ENCODE measurements at regions not wholly inside any gene's neighbourhood (a gene's known extent, or its start where the extent isn't known, plus 50 kb on each side); places are given as distances from the start of the nearest gene placed in this dataset.

DNA sequence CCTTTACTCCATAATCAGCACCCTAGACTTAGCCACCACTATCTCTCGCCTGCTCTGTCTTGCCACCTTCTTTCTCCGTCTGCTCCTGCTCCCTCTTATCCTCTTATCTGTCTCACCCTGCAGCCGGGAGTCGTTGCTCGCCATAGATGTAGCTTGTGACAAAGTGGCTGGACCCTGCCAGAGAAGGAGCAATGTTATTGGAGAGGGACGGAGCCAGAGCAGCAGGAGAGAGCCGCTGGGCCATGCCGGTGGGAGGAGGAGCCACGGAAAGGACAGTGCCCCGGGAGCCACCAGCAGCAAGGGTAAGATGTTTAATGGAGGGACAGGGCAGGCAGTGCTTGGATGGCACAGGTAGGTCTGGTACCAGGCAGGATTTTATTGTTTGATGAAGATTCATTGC lies 137.3 kb downstream of the SEC61B start:
- H3K4me3 ChIP-seq (replicated peaks; ENCODE audit: insufficient read depth, low read length), result no peak overlapping the region
- no peak for TF ChIP-seq GABPA (IDR thresholded peaks at IDR 0.05; ENCODE audit: low read depth)
- TF ChIP-seq REST (IDR thresholded peaks at IDR 0.05; ENCODE audit: insufficient replicate concordance, low read depth), result no peak
- TF ChIP-seq, protein P1, sequence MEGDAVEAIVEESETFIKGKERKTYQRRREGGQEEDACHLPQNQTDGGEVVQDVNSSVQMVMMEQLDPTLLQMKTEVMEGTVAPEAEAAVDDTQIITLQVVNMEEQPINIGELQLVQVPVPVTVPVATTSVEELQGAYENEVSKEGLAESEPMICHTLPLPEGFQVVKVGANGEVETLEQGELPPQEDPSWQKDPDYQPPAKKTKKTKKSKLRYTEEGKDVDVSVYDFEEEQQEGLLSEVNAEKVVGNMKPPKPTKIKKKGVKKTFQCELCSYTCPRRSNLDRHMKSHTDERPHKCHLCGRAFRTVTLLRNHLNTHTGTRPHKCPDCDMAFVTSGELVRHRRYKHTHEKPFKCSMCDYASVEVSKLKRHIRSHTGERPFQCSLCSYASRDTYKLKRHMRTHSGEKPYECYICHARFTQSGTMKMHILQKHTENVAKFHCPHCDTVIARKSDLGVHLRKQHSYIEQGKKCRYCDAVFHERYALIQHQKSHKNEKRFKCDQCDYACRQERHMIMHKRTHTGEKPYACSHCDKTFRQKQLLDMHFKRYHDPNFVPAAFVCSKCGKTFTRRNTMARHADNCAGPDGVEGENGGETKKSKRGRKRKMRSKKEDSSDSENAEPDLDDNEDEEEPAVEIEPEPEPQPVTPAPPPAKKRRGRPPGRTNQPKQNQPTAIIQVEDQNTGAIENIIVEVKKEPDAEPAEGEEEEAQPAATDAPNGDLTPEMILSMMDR (IDR thresholded peaks at IDR 0.05; ENCODE audit: insufficient read depth, low read length), result no peak
- no peaks in the 10 kb centered on the region for H3K27me3 ChIP-seq (ENCODE audit: insufficient read depth, poor library complexity, severe bottlenecking)
- no peak overlapping the region for H3K27ac ChIP-seq (replicated peaks)
- DNase-seq (ENCODE audit: low read depth in 1 of 2, low spot score in 1 of 2), result no peak

GRCh38 chr9:99360026-99360425 lies 137.9 kb downstream of the SEC61B start:
- no peak for DNase-seq (ENCODE audit: low read depth in 1 of 2, low spot score in 1 of 2)
- TF ChIP-seq SPI1 (IDR thresholded peaks at IDR 0.05; ENCODE audit: borderline replicate concordance, low read depth), result no peak
- TF ChIP-seq, protein P1 (IDR thresholded peaks at IDR 0.05; ENCODE audit: insufficient read depth, low read length), result no peak
- no peak for TF ChIP-seq POLR2AphosphoS5 (IDR thresholded peaks at IDR 0.05; ENCODE audit: low read depth)
- TF ChIP-seq REST (IDR thresholded peaks at IDR 0.05; ENCODE audit: insufficient replicate concordance, low read depth), result no peak
- no peak for TF ChIP-seq GABPA (IDR thresholded peaks at IDR 0.05; ENCODE audit: low read depth)

DNA sequence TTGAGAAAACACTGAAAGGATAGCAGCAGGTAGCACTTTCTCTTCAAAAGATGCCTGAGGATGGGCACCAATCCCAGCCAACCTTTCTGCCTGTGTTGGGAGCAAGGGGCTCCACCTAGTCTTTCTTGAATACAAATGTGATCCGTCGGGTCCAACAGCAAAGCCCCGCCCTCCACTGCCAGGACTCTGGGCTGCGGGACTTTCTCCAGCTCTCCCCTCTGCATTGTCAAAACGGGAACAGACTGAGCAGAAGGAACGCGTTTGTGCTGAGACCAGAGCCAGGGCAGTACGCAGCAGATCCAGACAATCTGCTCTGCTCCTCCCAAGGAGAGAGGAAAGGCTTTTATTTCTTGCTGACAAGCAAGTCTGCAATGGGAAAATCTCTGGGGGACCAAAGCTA lies 139.7 kb downstream of the SEC61B start:
- Histone ChIP-seq H3K27ac (replicated peaks) (no peak overlapping the region), H3K27me3 (ENCODE audit: insufficient read depth, poor library complexity, severe bottlenecking) (peaks cover 2% of the 10 kb centered on the region), H3K4me3 (replicated peaks; ENCODE audit: insufficient read depth, low read length) (no peak overlapping the region)
- DNase-seq (ENCODE audit: low read depth in 1 of 2, low spot score in 1 of 2), result no peak
- TF ChIP-seq GABPA (IDR thresholded peaks at IDR 0.05; ENCODE audit: low read depth), result no peak
- no peak for TF ChIP-seq POLR2AphosphoS5 (IDR thresholded peaks at IDR 0.05; ENCODE audit: low read depth)
- TF ChIP-seq REST (IDR thresholded peaks at IDR 0.05; ENCODE audit: insufficient replicate concordance, low read depth), result no peak
- TF ChIP-seq SPI1 (IDR thresholded peaks at IDR 0.05; ENCODE audit: borderline replicate concordance, low read depth), result no peak
- TF ChIP-seq, protein P1 (IDR thresholded peaks at IDR 0.05; ENCODE audit: insufficient read depth, low read length), result no peak

More at GRCh38 chr9:99360026-99360425, 137.9 kb downstream of the SEC61B start:
- Histone ChIP-seq H3K4me3 (replicated peaks; ENCODE audit: insufficient read depth, low read length) (no peak overlapping the region), H3K27me3 (ENCODE audit: insufficient read depth, poor library complexity, severe bottlenecking) (no peaks in the 10 kb centered on the region), H3K27ac (replicated peaks) (no peak overlapping the region)

Data from HL-60 (cell line).